SK-N-SH (cell line): ENCODE measurements at regions not wholly inside any gene's neighbourhood (a gene's known extent, or its start where the extent isn't known, plus 50 kb on each side); places are given as distances from the start of the nearest gene placed in this dataset.
A peak's percentile ranks its signal among the peaks of the same experiment; 100 is the strongest.

Experiments
- CTCF ChIA-PET: fragments of 300-600, 350-600 bp; formaldehyde crosslinking; extraction: SDS; loops from one replicate; lab custom pipeline; 2021; lab: Yijun Ruan, JAX
- POLR2A ChIA-PET: fragments of 350-600 bp; sonication (Branson Sonifier 250); formaldehyde crosslinking; extraction: SDS; loops from one replicate; lab custom pipeline; 2020; ENCODE audit warnings: antibody characterized with exemption, inconsistent platforms; lab: Yijun Ruan, JAX
- DNase-seq: peaks from one replicate; pipeline ENCODE4 v3.0.0; 2012
- H2AFZ ChIP-seq: fragments of 200-600 bp; sonication (generic); 2 replicates; pipeline ENCODE4 v1.8.1; 2016; ENCODE audit warnings: antibody characterized with exemption, mild to moderate bottlenecking, low read depth
- H3F3A ChIP-seq: fragments of 200-600 bp; sonication (generic); replicated peaks from 2 replicates; pipeline ENCODE3; 2016; ENCODE audit warnings: antibody characterized with exemption, mild to moderate bottlenecking; ENCODE audit not compliant: insufficient read depth
- H3K27ac ChIP-seq, 2 experiments: fragments of 200-500 bp in 1 of 2; fragments of 200-600 bp in 1 of 2; sonication (Bioruptor generic) in 1 of 2; sonication (generic), shearing (Covaris generic) in 1 of 2; 2 replicates each; pipeline versions ENCODE4 v1.5.1 to v1.6.1; 2014 to 2016; ENCODE audit warnings: low read depth in 2 of 2, inconsistent platforms in 1 of 2, low read length in 1 of 2, mild to moderate bottlenecking in 1 of 2, mixed read lengths in 1 of 2
- H3K27me3 ChIP-seq: fragments of 200-600 bp; sonication (generic), shearing (Covaris generic); 2 replicates; pipeline ENCODE4 v1.6.1; 2016; ENCODE audit warnings: mixed run types; ENCODE audit not compliant: insufficient read depth
- H3K36me3 ChIP-seq, 2 experiments: fragments of 200-500 bp in 1 of 2; fragments of 200-600 bp in 1 of 2; sonication (Bioruptor generic) in 1 of 2; sonication (generic) in 1 of 2; replicated peaks in 1 of 2; 2 replicates each; pipeline versions ENCODE3 to v1.5.1; 2014 to 2016; ENCODE audit warnings: low read length in 1 of 2, mild to moderate bottlenecking in 1 of 2; ENCODE audit not compliant: insufficient read depth in 2 of 2, control insufficient read depth in 1 of 2
- H3K4me1 ChIP-seq, 2 experiments: fragments of 200-500 bp in 1 of 2; fragments of 200-600 bp in 1 of 2; sonication (Bioruptor generic) in 1 of 2; sonication (generic), shearing (Covaris generic) in 1 of 2; 2 replicates each; pipeline versions ENCODE4 v1.5.1 to v1.6.1; 2014 to 2016; ENCODE audit warnings: low read depth in 1 of 2, low read length in 1 of 2, mixed run types in 1 of 2; ENCODE audit not compliant: insufficient read depth in 2 of 2, control insufficient read depth in 1 of 2
- H3K4me2 ChIP-seq: fragments of 200-600 bp; sonication (generic), shearing (Covaris generic); 2 replicates; pipeline ENCODE4 v1.6.1; 2017; ENCODE audit warnings: mixed run types
- H3K4me3 ChIP-seq, 2 experiments: fragments of 200-500 bp in 1 of 2; fragments of 200-600 bp in 1 of 2; sonication (Bioruptor generic) in 1 of 2; sonication (generic), shearing (Covaris generic) in 1 of 2; 2 replicates each; pipeline versions ENCODE4 v1.5.1 to v1.8.1; 2014 to 2016; ENCODE audit warnings: low read depth in 2 of 2, inconsistent platforms in 1 of 2, low read length in 1 of 2, mild to moderate bottlenecking in 1 of 2, mixed read lengths in 1 of 2, moderate library complexity in 1 of 2
- H3K79me2 ChIP-seq: fragments of 200-600 bp; sonication (generic); 2 replicates; pipeline ENCODE4 v1.8.1; 2017; ENCODE audit warnings: mild to moderate bottlenecking; ENCODE audit not compliant: insufficient read depth
- H3K9ac ChIP-seq: fragments of 200-600 bp; sonication (generic); 2 replicates; pipeline ENCODE4 v1.6.1; 2017; ENCODE audit warnings: mixed run types
- H3K9me2 ChIP-seq: fragments of 200-600 bp; sonication (generic); 2 replicates; pipeline ENCODE4 v1.6.1; 2017; ENCODE audit warnings: mixed run types
- H3K9me3 ChIP-seq: fragments of 200-600 bp; sonication (generic); 2 replicates; pipeline ENCODE4 v1.6.1; 2017; ENCODE audit warnings: mixed run types, mild to moderate bottlenecking, moderate library complexity
- H4K20me1 ChIP-seq: fragments of 200-600 bp; sonication (generic); 2 replicates; pipeline ENCODE4 v1.6.1; 2017; ENCODE audit warnings: mild to moderate bottlenecking, mixed run types; ENCODE audit not compliant: insufficient read depth
- CHD2 ChIP-seq: fragments of 150-350 bp; IDR thresholded peaks from 2 replicates; pipeline ENCODE4 v1.6.1; 2018; ENCODE audit warnings: low read length; ENCODE audit not compliant: partially characterized antibody
- EZH2phosphoT487 ChIP-seq: fragments of 200-600 bp; sonication (generic); IDR thresholded peaks from 2 replicates; pipeline ENCODE4 v1.6.1; 2017; ENCODE audit warnings: low read depth, mixed run types, mild to moderate bottlenecking, antibody characterized with exemption, moderate library complexity, borderline replicate concordance
- FOSL2 ChIP-seq: IDR thresholded peaks from 2 replicates; pipeline ENCODE4 v1.4.0; 2012; ENCODE audit warnings: low read depth, mild to moderate bottlenecking, moderate library complexity, borderline replicate concordance
- FOXM1 ChIP-seq: IDR thresholded peaks from 2 replicates; pipeline ENCODE4 v1.4.0; 2012; ENCODE audit warnings: low read depth, mild to moderate bottlenecking
- IRF3 ChIP-seq: fragments of 150-350 bp; IDR thresholded peaks from 2 replicates; pipeline ENCODE4 v1.6.1; 2016; ENCODE audit warnings: mild to moderate bottlenecking, low read depth, low read length
- MEF2A ChIP-seq: IDR thresholded peaks from 2 replicates; pipeline ENCODE4 v1.4.0; 2012; ENCODE audit warnings: low read depth, borderline replicate concordance
- MXI1 ChIP-seq: IDR thresholded peaks from 2 replicates; pipeline ENCODE4 v1.6.1; 2012; ENCODE audit warnings: mild to moderate bottlenecking, low read depth, low read length, improper control_type of control experiment
- POLR2AphosphoS5 ChIP-seq: IDR thresholded peaks from 2 replicates; pipeline ENCODE4 v1.6.1; 2012; ENCODE audit warnings: low read depth, low read length
- RCOR1 ChIP-seq: fragments of 150-350 bp; IDR thresholded peaks from 2 replicates; pipeline ENCODE4 v1.6.1; 2017; ENCODE audit warnings: antibody characterized with exemption, low read length
- RFX5 ChIP-seq: IDR thresholded peaks from 2 replicates; pipeline ENCODE4 v1.6.1; 2012; ENCODE audit warnings: mild to moderate bottlenecking, improper control_type of control experiment, low read length
- SMC3 ChIP-seq: IDR thresholded peaks from 2 replicates; pipeline ENCODE4 v1.6.1; 2012; ENCODE audit warnings: low read depth, low read length, improper control_type of control experiment
- TCF12 ChIP-seq: IDR thresholded peaks from 2 replicates; pipeline ENCODE4 v1.4.0; 2012
- TEAD4 ChIP-seq: IDR thresholded peaks from 2 replicates; pipeline ENCODE4 v1.4.0; 2012; ENCODE audit warnings: mild to moderate bottlenecking, borderline replicate concordance; ENCODE audit not compliant: insufficient read depth
- ZBTB33 ChIP-seq: IDR thresholded peaks from 2 replicates; pipeline ENCODE4 v1.4.0; 2012; ENCODE audit warnings: low read depth, borderline replicate concordance
- WGBS: methylation state at CpG from one replicate; pipeline ENCODE4 v1.1.6; 2017; ENCODE audit warnings: low lambda C conversion rate; 5-methylcytosine and 5-hydroxymethylcytosine counted together
- TF ChIP-seq, protein P1 (sequence below): IDR thresholded peaks from 2 replicates; pipeline ENCODE4; 2012
- TF ChIP-seq, protein P2 (sequence below): IDR thresholded peaks from 2 replicates; pipeline ENCODE4 v1.6.1; 2012; ENCODE audit warnings: mild to moderate bottlenecking, low read depth, low read length, moderate library complexity

GRCh38 chr1:209363112-209363511 is 220.4 kb upstream of the CAMK1G start:
- peaks cover 6 to 11% of the 10 kb centered on the region in 2 experiments for H3K4me1 ChIP-seq
- H4K20me1 ChIP-seq: no peaks in the 10 kb centered on the region
- WGBS: 83% methylated on average over 4 of the region's 4 CpGs
- CTCF ChIA-PET: interaction anchor here (0.6 to 2.1 kb wide), 6 partner anchors 9 to 156 kb away, joined by 3 to 12 read pairs (median 3); no protein-coding TSS in a partner anchor
- no peak overlapping the region for H3K4me2 ChIP-seq
- no peak for DNase-seq
- H2AFZ ChIP-seq: no peak overlapping the region
- no peaks in the 10 kb centered on the region for H3K79me2 ChIP-seq
- no peaks in the 10 kb centered on the region for H3K27me3 ChIP-seq
- no peaks in the 10 kb centered on the region for H3K36me3 ChIP-seq
- no peaks in the 10 kb centered on the region for H3K9me3 ChIP-seq
- peaks cover 20% of the 10 kb centered on the region for H3F3A ChIP-seq
- no peak overlapping the region for H3K27ac ChIP-seq
- TF ChIP-seq IRF3: no peak
- TF ChIP-seq, protein P1, sequence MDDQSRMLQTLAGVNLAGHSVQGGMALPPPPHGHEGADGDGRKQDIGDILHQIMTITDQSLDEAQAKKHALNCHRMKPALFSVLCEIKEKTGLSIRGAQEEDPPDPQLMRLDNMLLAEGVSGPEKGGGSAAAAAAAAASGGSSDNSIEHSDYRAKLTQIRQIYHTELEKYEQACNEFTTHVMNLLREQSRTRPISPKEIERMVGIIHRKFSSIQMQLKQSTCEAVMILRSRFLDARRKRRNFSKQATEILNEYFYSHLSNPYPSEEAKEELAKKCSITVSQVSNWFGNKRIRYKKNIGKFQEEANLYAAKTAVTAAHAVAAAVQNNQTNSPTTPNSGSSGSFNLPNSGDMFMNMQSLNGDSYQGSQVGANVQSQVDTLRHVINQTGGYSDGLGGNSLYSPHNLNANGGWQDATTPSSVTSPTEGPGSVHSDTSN: no peak
- TF ChIP-seq, all 33 proteins: peak for 0
- POLR2A ChIA-PET: no interaction called here
- Histone ChIP-seq H3K4me3 (no peak overlapping the region), H3K9ac (no peak overlapping the region), H3K9me2 (no peaks in the 10 kb centered on the region)

DNA sequence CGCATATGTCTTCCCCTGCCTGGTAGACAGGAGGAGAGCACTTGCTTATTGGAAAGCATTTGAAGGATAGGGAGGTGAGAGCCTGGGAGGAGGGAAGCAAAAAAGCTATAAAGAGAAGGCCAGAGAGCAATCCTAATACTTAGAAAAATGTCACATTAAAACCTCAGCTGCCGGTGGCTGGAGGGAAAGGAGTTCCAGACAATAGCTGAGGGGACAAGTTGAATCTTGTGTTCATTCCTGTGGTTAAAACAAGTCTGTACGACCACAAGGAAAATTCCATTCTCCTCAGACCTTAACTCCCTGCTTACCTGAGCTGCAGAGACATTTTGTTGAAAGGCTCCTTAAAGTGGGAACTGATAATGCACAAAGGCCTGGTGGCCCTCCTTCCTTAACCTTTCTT is 218.8 kb upstream of the CAMK1G start:
- DNase-seq: no peak
- H3K36me3 ChIP-seq: no peaks in the 10 kb centered on the region
- no peak overlapping the region for H3K4me2 ChIP-seq
- H3F3A ChIP-seq: peaks cover 30% of the 10 kb centered on the region
- peaks cover 12 to 19% of the 10 kb centered on the region in 2 experiments for H3K4me1 ChIP-seq
- H3K9ac ChIP-seq: no peak overlapping the region
- ChIA-PET POLR2A (no interaction called here), CTCF (interaction anchor here (0.9 to 1.5 kb wide), 3 partner anchors 10 to 116 kb away, joined by 3 to 5 read pairs (median 4); no protein-coding TSS in a partner anchor)
- H3K4me3 ChIP-seq: no peak overlapping the region
- 72% methylated on average over 3 of the region's 3 CpGs for WGBS
- H4K20me1 ChIP-seq: no peaks in the 10 kb centered on the region
- H3K27me3 ChIP-seq: no peaks in the 10 kb centered on the region
- peak overlapping the region in 1 of 2 experiments; percentile 45; a peak in 1 of 4 replicates for H3K27ac ChIP-seq
- no peaks in the 10 kb centered on the region for H3K79me2 ChIP-seq
- H3K9me3 ChIP-seq: no peaks in the 10 kb centered on the region
- no peak overlapping the region for H2AFZ ChIP-seq
- H3K9me2 ChIP-seq: no peaks in the 10 kb centered on the region
- TF ChIP-seq CHD2 (no peak), FOXM1 (no peak), TEAD4 (no peak), EZH2phosphoT487 (no peak), FOSL2 (no peak), MXI1 (no peak), MEF2A (no peak), TCF12 (no peak), POLR2AphosphoS5 (no peak), IRF3 (no peak), ZBTB33 (no peak), RFX5 (no peak), SMC3 (no peak), RCOR1 (no peak)
- TF ChIP-seq, protein P1: no peak
- TF ChIP-seq, protein P2, sequence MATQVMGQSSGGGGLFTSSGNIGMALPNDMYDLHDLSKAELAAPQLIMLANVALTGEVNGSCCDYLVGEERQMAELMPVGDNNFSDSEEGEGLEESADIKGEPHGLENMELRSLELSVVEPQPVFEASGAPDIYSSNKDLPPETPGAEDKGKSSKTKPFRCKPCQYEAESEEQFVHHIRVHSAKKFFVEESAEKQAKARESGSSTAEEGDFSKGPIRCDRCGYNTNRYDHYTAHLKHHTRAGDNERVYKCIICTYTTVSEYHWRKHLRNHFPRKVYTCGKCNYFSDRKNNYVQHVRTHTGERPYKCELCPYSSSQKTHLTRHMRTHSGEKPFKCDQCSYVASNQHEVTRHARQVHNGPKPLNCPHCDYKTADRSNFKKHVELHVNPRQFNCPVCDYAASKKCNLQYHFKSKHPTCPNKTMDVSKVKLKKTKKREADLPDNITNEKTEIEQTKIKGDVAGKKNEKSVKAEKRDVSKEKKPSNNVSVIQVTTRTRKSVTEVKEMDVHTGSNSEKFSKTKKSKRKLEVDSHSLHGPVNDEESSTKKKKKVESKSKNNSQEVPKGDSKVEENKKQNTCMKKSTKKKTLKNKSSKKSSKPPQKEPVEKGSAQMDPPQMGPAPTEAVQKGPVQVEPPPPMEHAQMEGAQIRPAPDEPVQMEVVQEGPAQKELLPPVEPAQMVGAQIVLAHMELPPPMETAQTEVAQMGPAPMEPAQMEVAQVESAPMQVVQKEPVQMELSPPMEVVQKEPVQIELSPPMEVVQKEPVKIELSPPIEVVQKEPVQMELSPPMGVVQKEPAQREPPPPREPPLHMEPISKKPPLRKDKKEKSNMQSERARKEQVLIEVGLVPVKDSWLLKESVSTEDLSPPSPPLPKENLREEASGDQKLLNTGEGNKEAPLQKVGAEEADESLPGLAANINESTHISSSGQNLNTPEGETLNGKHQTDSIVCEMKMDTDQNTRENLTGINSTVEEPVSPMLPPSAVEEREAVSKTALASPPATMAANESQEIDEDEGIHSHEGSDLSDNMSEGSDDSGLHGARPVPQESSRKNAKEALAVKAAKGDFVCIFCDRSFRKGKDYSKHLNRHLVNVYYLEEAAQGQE: no peak
